K562 (cell line): ENCODE measurements at regions not wholly inside any gene's neighbourhood (a gene's known extent, or its start where the extent isn't known, plus 50 kb on each side); places are given as distances from the start of the nearest gene placed in this dataset.

Experiments
- CBX1 ChIP-seq: sonication (generic); IDR thresholded peaks from 2 replicates; pipeline ENCODE4 v1.6.1; 2016; ENCODE audit warnings: antibody characterized with exemption, low read depth, mild to moderate bottlenecking
- GTF2A2 ChIP-seq: IDR thresholded peaks from 2 replicates; pipeline ENCODE4 v1.6.1; 2016; ENCODE audit warnings: mild to moderate bottlenecking, missing genetic modification characterization, missing compliant biosample characterization
- HNRNPL ChIP-seq: fragments of 200-400 bp; formaldehyde crosslinking; IDR thresholded peaks from 2 replicates; pipeline ENCODE4 v1.6.1; 2017; ENCODE audit warnings: low read depth, mild to moderate bottlenecking, low read length
- MCM5 ChIP-seq: fragments of 450-650 bp; IDR thresholded peaks from 2 replicates; pipeline ENCODE4 v1.6.1; 2016; ENCODE audit warnings: low read depth
- NFE2L1 ChIP-seq: fragments of 450-650 bp; IDR thresholded peaks from 2 replicates; pipeline ENCODE4 v1.6.1; 2016; ENCODE audit warnings: missing genetic modification characterization, low read depth, mild to moderate bottlenecking, missing compliant biosample characterization, moderate library complexity, borderline replicate concordance
- ZNF263 ChIP-seq: sonication (generic); formaldehyde crosslinking; IDR thresholded peaks from 2 replicates; pipeline ENCODE4 v1.8.0; 2022; ENCODE audit warnings: mild to moderate bottlenecking, missing genetic modification reagents, borderline replicate concordance
- TF ChIP-seq, protein P1 (sequence below): sonication (generic); formaldehyde crosslinking; IDR thresholded peaks from 2 replicates; pipeline ENCODE4 v1.8.1; 2023; ENCODE audit warnings: mild to moderate bottlenecking, missing genetic modification reagents
- TF ChIP-seq, protein P2 (sequence below): sonication (generic); formaldehyde crosslinking; IDR thresholded peaks from 2 replicates; pipeline ENCODE4 v1.8.0; 2023; ENCODE audit warnings: missing genetic modification reagents, mild to moderate bottlenecking, borderline replicate concordance

DNA sequence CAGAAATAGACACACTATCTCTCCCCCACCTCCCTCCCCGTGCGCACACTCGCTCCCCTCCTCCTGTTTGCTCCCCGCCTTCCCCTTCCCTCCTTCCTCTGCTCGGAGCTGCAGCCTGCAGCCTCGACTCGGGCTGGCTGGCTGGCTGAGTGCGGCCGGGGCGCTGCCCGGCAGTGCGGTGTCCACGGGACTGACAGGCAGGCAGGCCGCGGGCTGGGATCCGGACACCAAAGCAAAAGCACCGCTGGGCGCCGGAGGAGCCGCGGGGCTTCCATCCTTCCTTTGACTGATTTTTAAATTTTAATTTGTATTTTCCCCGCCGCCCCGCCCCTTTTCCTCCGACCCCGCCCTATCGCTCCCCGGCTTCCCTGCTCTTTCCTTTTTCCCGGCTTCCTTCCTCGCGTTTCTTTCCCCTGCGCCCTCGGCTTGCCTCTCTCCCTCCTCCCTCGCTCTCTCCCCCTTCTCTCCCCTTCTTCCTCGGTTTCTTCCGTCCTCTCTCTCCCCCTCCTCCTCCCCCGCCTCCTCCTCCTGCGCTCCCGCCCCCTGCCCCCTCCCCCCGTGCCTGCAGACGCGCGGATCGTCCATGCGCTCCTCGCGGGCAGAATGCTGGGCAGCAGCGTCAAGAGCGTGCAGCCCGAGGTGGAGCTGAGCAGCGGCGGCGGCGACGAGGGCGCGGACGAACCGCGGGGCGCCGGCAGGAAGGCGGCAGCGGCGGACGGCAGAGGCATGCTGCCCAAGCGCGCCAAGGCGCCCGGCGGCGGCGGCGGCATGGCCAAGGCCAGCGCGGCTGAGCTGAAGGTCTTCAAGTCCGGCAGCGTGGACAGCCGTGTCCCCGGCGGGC lies 109.4 kb downstream of the NAV1 start (continued):
- no peak for TF ChIP-seq CBX1
- peak; percentile 85 for TF ChIP-seq ZNF263 (CRISPR knock-in tag)
- no peak for TF ChIP-seq MCM5
- peak; percentile 23; the same call in 1 of the 2 replicates for TF ChIP-seq HNRNPL
- TF ChIP-seq GTF2A2 (tag), result no peak
- no peak for TF ChIP-seq NFE2L1 (tag)
- TF ChIP-seq, protein P1, sequence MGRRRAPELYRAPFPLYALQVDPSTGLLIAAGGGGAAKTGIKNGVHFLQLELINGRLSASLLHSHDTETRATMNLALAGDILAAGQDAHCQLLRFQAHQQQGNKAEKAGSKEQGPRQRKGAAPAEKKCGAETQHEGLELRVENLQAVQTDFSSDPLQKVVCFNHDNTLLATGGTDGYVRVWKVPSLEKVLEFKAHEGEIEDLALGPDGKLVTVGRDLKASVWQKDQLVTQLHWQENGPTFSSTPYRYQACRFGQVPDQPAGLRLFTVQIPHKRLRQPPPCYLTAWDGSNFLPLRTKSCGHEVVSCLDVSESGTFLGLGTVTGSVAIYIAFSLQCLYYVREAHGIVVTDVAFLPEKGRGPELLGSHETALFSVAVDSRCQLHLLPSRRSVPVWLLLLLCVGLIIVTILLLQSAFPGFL (CRISPR knock-in tag), result no peak
- TF ChIP-seq, protein P2, sequence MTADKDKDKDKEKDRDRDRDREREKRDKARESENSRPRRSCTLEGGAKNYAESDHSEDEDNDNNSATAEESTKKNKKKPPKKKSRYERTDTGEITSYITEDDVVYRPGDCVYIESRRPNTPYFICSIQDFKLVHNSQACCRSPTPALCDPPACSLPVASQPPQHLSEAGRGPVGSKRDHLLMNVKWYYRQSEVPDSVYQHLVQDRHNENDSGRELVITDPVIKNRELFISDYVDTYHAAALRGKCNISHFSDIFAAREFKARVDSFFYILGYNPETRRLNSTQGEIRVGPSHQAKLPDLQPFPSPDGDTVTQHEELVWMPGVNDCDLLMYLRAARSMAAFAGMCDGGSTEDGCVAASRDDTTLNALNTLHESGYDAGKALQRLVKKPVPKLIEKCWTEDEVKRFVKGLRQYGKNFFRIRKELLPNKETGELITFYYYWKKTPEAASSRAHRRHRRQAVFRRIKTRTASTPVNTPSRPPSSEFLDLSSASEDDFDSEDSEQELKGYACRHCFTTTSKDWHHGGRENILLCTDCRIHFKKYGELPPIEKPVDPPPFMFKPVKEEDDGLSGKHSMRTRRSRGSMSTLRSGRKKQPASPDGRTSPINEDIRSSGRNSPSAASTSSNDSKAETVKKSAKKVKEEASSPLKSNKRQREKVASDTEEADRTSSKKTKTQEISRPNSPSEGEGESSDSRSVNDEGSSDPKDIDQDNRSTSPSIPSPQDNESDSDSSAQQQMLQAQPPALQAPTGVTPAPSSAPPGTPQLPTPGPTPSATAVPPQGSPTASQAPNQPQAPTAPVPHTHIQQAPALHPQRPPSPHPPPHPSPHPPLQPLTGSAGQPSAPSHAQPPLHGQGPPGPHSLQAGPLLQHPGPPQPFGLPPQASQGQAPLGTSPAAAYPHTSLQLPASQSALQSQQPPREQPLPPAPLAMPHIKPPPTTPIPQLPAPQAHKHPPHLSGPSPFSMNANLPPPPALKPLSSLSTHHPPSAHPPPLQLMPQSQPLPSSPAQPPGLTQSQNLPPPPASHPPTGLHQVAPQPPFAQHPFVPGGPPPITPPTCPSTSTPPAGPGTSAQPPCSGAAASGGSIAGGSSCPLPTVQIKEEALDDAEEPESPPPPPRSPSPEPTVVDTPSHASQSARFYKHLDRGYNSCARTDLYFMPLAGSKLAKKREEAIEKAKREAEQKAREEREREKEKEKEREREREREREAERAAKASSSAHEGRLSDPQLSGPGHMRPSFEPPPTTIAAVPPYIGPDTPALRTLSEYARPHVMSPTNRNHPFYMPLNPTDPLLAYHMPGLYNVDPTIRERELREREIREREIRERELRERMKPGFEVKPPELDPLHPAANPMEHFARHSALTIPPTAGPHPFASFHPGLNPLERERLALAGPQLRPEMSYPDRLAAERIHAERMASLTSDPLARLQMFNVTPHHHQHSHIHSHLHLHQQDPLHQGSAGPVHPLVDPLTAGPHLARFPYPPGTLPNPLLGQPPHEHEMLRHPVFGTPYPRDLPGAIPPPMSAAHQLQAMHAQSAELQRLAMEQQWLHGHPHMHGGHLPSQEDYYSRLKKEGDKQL, result no peak
